ENCODE measurements at regions not wholly inside any gene's neighbourhood (a gene's known extent, or its start where the extent isn't known, plus 50 kb on each side); places are given as distances from the start of the nearest gene placed in this dataset.

GRCh38 chr2:240232961-240233884 lies 92.8 kb upstream of the OTOS start:
- peak overlapping the region; percentile 32 for H3K4me3 Mint-ChIP-seq

GRCh38 chr2:240233885-240234502 lies 93.5 kb upstream of the OTOS start:
- H3K4me3 Mint-ChIP-seq, result peak overlapping the region; percentile 32
- no peak overlapping the region for H3K27ac Mint-ChIP-seq (ENCODE audit: low read depth)
- ATAC-seq (replicated peaks; ENCODE audit: extremely low read depth, poor library complexity, severe bottlenecking), result no peak
- peaks cover 5% of the 10 kb centered on the region for H3K9me3 Mint-ChIP-seq
- no peaks in the 10 kb centered on the region for H3K4me1 Mint-ChIP-seq
- no peaks in the 10 kb centered on the region for H3K36me3 Mint-ChIP-seq (ENCODE audit: insufficient read depth)
- DNase-seq (ENCODE audit: low spot score in 2 of 2), result no peak
- H3K27me3 Mint-ChIP-seq, result peaks cover 20% of the 10 kb centered on the region

More at GRCh38 chr2:240232961-240233884, 92.8 kb upstream of the OTOS start:
- no peaks in the 10 kb centered on the region for H3K4me1 Mint-ChIP-seq
- peaks cover 11% of the 10 kb centered on the region for H3K9me3 Mint-ChIP-seq
- H3K27ac Mint-ChIP-seq (ENCODE audit: low read depth), result no peak overlapping the region
- H3K36me3 Mint-ChIP-seq (ENCODE audit: insufficient read depth), result no peaks in the 10 kb centered on the region
- peaks cover 28% of the 10 kb centered on the region for H3K27me3 Mint-ChIP-seq
- peak; percentile 45 for ATAC-seq (replicated peaks; ENCODE audit: extremely low read depth, poor library complexity, severe bottlenecking)
- peak; percentile 31 to 38 for DNase-seq (ENCODE audit: low spot score in 2 of 2)

- H3K27me3 Mint-ChIP-seq, result peaks cover 15% of the 10 kb centered on the region
- no peak overlapping the region for H3K27ac Mint-ChIP-seq (ENCODE audit: low read depth)
- H3K36me3 Mint-ChIP-seq (ENCODE audit: insufficient read depth), result no peaks in the 10 kb centered on the region
- H3K4me3 Mint-ChIP-seq, result no peak overlapping the region
- DNase-seq (ENCODE audit: low spot score in 2 of 2) (no peak), ATAC-seq (replicated peaks; ENCODE audit: extremely low read depth, poor library complexity, severe bottlenecking) (no peak)
- H3K4me1 Mint-ChIP-seq, result no peaks in the 10 kb centered on the region
- H3K9me3 Mint-ChIP-seq, result no peaks in the 10 kb centered on the region
These were observed 94.1 kb upstream of the OTOS start for GRCh38 chr2:240234503-240234951.

- Mint-ChIP-seq H3K27ac (ENCODE audit: low read depth) (no peak overlapping the region), H3K27me3 (peaks cover 7% of the 10 kb centered on the region), H3K9me3 (no peaks in the 10 kb centered on the region), H3K4me1 (no peaks in the 10 kb centered on the region), H3K4me3 (no peak overlapping the region), H3K36me3 (ENCODE audit: insufficient read depth) (no peaks in the 10 kb centered on the region)
- no peak for DNase-seq (ENCODE audit: low spot score in 2 of 2)
- ATAC-seq (replicated peaks; ENCODE audit: extremely low read depth, poor library complexity, severe bottlenecking), result no peak
These were observed 94.8 kb upstream of the OTOS start for GRCh38 chr2:240235149-240235803.

GRCh38 chr2:240235811-240236210 lies 95.4 kb upstream of the OTOS start:
- Mint-ChIP-seq H3K4me1 (no peaks in the 10 kb centered on the region), H3K9me3 (no peaks in the 10 kb centered on the region), H3K27me3 (peaks cover 2% of the 10 kb centered on the region), H3K4me3 (no peak overlapping the region), H3K36me3 (ENCODE audit: insufficient read depth) (no peaks in the 10 kb centered on the region), H3K27ac (ENCODE audit: low read depth) (no peak overlapping the region)
- no peak for ATAC-seq (replicated peaks; ENCODE audit: extremely low read depth, poor library complexity, severe bottlenecking)
- DNase-seq (ENCODE audit: low spot score in 2 of 2), result no peak

GRCh38 chr2:240236217-240237111 lies 96.0 kb upstream of the OTOS start:
- no peak for ATAC-seq (replicated peaks; ENCODE audit: extremely low read depth, poor library complexity, severe bottlenecking)
- Mint-ChIP-seq H3K27ac (ENCODE audit: low read depth) (no peak overlapping the region), H3K4me3 (no peak overlapping the region), H3K27me3 (no peaks in the 10 kb centered on the region), H3K9me3 (no peaks in the 10 kb centered on the region), H3K36me3 (ENCODE audit: insufficient read depth) (no peaks in the 10 kb centered on the region), H3K4me1 (no peaks in the 10 kb centered on the region)
- no peak for DNase-seq (ENCODE audit: low spot score in 2 of 2)

GRCh38 chr2:240237609-240238174 lies 97.2 kb upstream of the OTOS start:
- no peak for DNase-seq (ENCODE audit: low spot score in 2 of 2)
- H3K27me3 Mint-ChIP-seq, result no peaks in the 10 kb centered on the region
- H3K4me3 Mint-ChIP-seq, result no peak overlapping the region
- ATAC-seq (replicated peaks; ENCODE audit: extremely low read depth, poor library complexity, severe bottlenecking), result no peak
- H3K36me3 Mint-ChIP-seq (ENCODE audit: insufficient read depth), result no peaks in the 10 kb centered on the region
- no peak overlapping the region for H3K27ac Mint-ChIP-seq (ENCODE audit: low read depth)
- H3K4me1 Mint-ChIP-seq, result no peaks in the 10 kb centered on the region
- no peaks in the 10 kb centered on the region for H3K9me3 Mint-ChIP-seq

- Mint-ChIP-seq H3K4me3 (no peak overlapping the region), H3K36me3 (ENCODE audit: insufficient read depth) (no peaks in the 10 kb centered on the region), H3K4me1 (no peaks in the 10 kb centered on the region), H3K27ac (ENCODE audit: low read depth) (no peak overlapping the region), H3K27me3 (no peaks in the 10 kb centered on the region), H3K9me3 (no peaks in the 10 kb centered on the region)
- no peak for ATAC-seq (replicated peaks; ENCODE audit: extremely low read depth, poor library complexity, severe bottlenecking)
- DNase-seq (ENCODE audit: low spot score in 2 of 2), result no peak
These were observed 97.7 kb upstream of the OTOS start for GRCh38 chr2:240238201-240238600.

GRCh38 chr2:240238786-240239185 lies 98.3 kb upstream of the OTOS start:
- H3K27ac Mint-ChIP-seq (ENCODE audit: low read depth), result no peak overlapping the region
- no peak for DNase-seq (ENCODE audit: low spot score in 2 of 2)
- H3K4me1 Mint-ChIP-seq, result no peaks in the 10 kb centered on the region
- no peaks in the 10 kb centered on the region for H3K27me3 Mint-ChIP-seq
- no peak for ATAC-seq (replicated peaks; ENCODE audit: extremely low read depth, poor library complexity, severe bottlenecking)
- no peak overlapping the region for H3K4me3 Mint-ChIP-seq
- no peaks in the 10 kb centered on the region for H3K9me3 Mint-ChIP-seq
- H3K36me3 Mint-ChIP-seq (ENCODE audit: insufficient read depth), result no peaks in the 10 kb centered on the region

GRCh38 chr2:240239325-240239724 lies 98.9 kb upstream of the OTOS start:
- ATAC-seq (replicated peaks; ENCODE audit: extremely low read depth, poor library complexity, severe bottlenecking) (no peak), DNase-seq (ENCODE audit: low spot score in 2 of 2) (no peak)
- H3K4me1 Mint-ChIP-seq, result no peaks in the 10 kb centered on the region
- no peak overlapping the region for H3K27ac Mint-ChIP-seq (ENCODE audit: low read depth)
- H3K36me3 Mint-ChIP-seq (ENCODE audit: insufficient read depth), result no peaks in the 10 kb centered on the region
- H3K27me3 Mint-ChIP-seq, result peaks cover 2% of the 10 kb centered on the region
- H3K9me3 Mint-ChIP-seq, result no peaks in the 10 kb centered on the region
- no peak overlapping the region for H3K4me3 Mint-ChIP-seq

GRCh38 chr2:240240017-240240734 lies 99.7 kb upstream of the OTOS start:
- H3K9me3 Mint-ChIP-seq, result no peaks in the 10 kb centered on the region
- no peak for ATAC-seq (replicated peaks; ENCODE audit: extremely low read depth, poor library complexity, severe bottlenecking)
- no peak for DNase-seq (ENCODE audit: low spot score in 2 of 2)

More at GRCh38 chr2:240240017-240240734, 99.7 kb upstream of the OTOS start:
- no peak overlapping the region for H3K4me3 Mint-ChIP-seq
- no peak overlapping the region for H3K27ac Mint-ChIP-seq (ENCODE audit: low read depth)
- no peaks in the 10 kb centered on the region for H3K36me3 Mint-ChIP-seq (ENCODE audit: insufficient read depth)
- H3K4me1 Mint-ChIP-seq, result no peaks in the 10 kb centered on the region
- H3K27me3 Mint-ChIP-seq, result peaks cover 10% of the 10 kb centered on the region

All from central memory CD8-positive, alpha-beta T cell (primary cell).